Epithelial cell of esophagus (primary cell): ENCODE measurements at regions not wholly inside any gene's neighbourhood (a gene's known extent, or its start where the extent isn't known, plus 50 kb on each side); places are given as distances from the start of the nearest gene placed in this dataset.

Source experiments
- DNase-seq: peaks from one replicate; pipeline ENCODE4 v3.0.0; 2010; ENCODE audit warnings: low read depth
- H3K4me3 ChIP-seq: 2 replicates; pipeline ENCODE4 v1.5.1; 2011; ENCODE audit warnings: mild to moderate bottlenecking, low read length, control low read depth
- CTCF ChIP-seq: IDR thresholded peaks from 2 replicates; pipeline ENCODE4 v1.5.1; 2011; ENCODE audit warnings: low read depth, mild to moderate bottlenecking, low read length, control low read depth, inconsistent platforms; ENCODE audit not compliant: insufficient read depth; ENCODE audit errors: missing control alignments

GRCh38 chr21:26288026-26288425, 117.5 kb upstream of the APP start:
- DNase-seq = no peak
- no peak overlapping the region for H3K4me3 ChIP-seq
- TF ChIP-seq CTCF = no peak

GRCh38 chr21:26284531-26284930, 114.0 kb upstream of the APP start:
- no peak overlapping the region for H3K4me3 ChIP-seq
- TF ChIP-seq CTCF = no peak
- no peak for DNase-seq

GRCh38 chr21:26282058-26282457, 111.5 kb upstream of the APP start:
- TF ChIP-seq CTCF = no peak
- no peak for DNase-seq
- H3K4me3 ChIP-seq = no peak overlapping the region

GRCh38 chr21:26281506-26281905, 110.9 kb upstream of the APP start:
- TF ChIP-seq CTCF = no peak
- no peak for DNase-seq
- H3K4me3 ChIP-seq = no peak overlapping the region

- peak; percentile 11 for DNase-seq
- no peak for TF ChIP-seq CTCF
- no peak overlapping the region for H3K4me3 ChIP-seq
Measured at GRCh38 chr21:26280775-26281174, 110.2 kb upstream of the APP start.

GRCh38 chr21:26280148-26280547, 109.6 kb upstream of the APP start:
- no peak for TF ChIP-seq CTCF
- DNase-seq = no peak
- H3K4me3 ChIP-seq = no peak overlapping the region

- DNase-seq = no peak
- TF ChIP-seq CTCF = no peak
- H3K4me3 ChIP-seq = no peak overlapping the region
Measured at GRCh38 chr21:26275801-26276200, 105.2 kb upstream of the APP start.
